HG03571 (cell line): ENCODE measurements at regions not wholly inside any gene's neighbourhood (a gene's known extent, or its start where the extent isn't known, plus 50 kb on each side); places are given as distances from the start of the nearest gene placed in this dataset.
"Not testable (repeated sequence)": the region's sequence is repeated elsewhere in the genome, so short reads cannot be mapped to it uniquely, and the experiment has no call there.

Experiments
- ATAC-seq: cut with Tn5 transposase; IDR thresholded peaks from one replicate; pipeline ENCODE4 v1.9.1; 2021; ENCODE audit not compliant: unreplicated experiment

GRCh38 chr14:89661392-89661791 lies 244.4 kb upstream of the FOXN3 start:
- no peak for ATAC-seq

GRCh38 chr14:89660625-89661233 lies 243.7 kb upstream of the FOXN3 start:
- not testable (repeated sequence) for ATAC-seq

- no peak for ATAC-seq
Measured at GRCh38 chr14:89660166-89660565, 243.1 kb upstream of the FOXN3 start.

GRCh38 chr14:89658977-89659670 lies 242.1 kb upstream of the FOXN3 start:
- ATAC-seq: no peak

GRCh38 chr14:89657014-89657413 lies 240.0 kb upstream of the FOXN3 start:
- ATAC-seq: no peak

GRCh38 chr14:89654998-89655397 lies 238.0 kb upstream of the FOXN3 start:
- ATAC-seq: no peak

- ATAC-seq: no peak
Measured at GRCh38 chr14:89652352-89652751, 235.3 kb upstream of the FOXN3 start.

GRCh38 chr14:89651805-89652204 lies 234.8 kb upstream of the FOXN3 start:
- no peak for ATAC-seq

- no peak for ATAC-seq
Measured at GRCh38 chr14:89650077-89650978, 233.3 kb upstream of the FOXN3 start.

GRCh38 chr14:89649451-89650075 lies 232.5 kb upstream of the FOXN3 start:
- no peak for ATAC-seq

GRCh38 chr14:89648924-89649323 lies 231.9 kb upstream of the FOXN3 start:
- no peak for ATAC-seq

GRCh38 chr14:89648510-89648909 lies 231.5 kb upstream of the FOXN3 start:
- no peak for ATAC-seq

GRCh38 chr14:89646971-89647370 lies 229.9 kb upstream of the FOXN3 start:
- no peak for ATAC-seq

- ATAC-seq: no peak
Measured at GRCh38 chr14:89644641-89645040, 227.6 kb upstream of the FOXN3 start.

GRCh38 chr14:89641495-89642175 lies 224.6 kb upstream of the FOXN3 start:
- peak; percentile 98 for ATAC-seq

- ATAC-seq: no peak
Measured at GRCh38 chr14:89640141-89640540, 223.1 kb upstream of the FOXN3 start.

GRCh38 chr14:89639687-89640086 lies 222.7 kb upstream of the FOXN3 start:
- ATAC-seq: no peak

GRCh38 chr14:89638891-89639290 lies 221.9 kb upstream of the FOXN3 start:
- ATAC-seq: no peak

- ATAC-seq: no peak
Measured at GRCh38 chr14:89637581-89637980, 220.5 kb upstream of the FOXN3 start.

GRCh38 chr14:89635615-89636014 lies 218.6 kb upstream of the FOXN3 start:
- ATAC-seq: no peak

GRCh38 chr14:89634037-89634436 lies 217.0 kb upstream of the FOXN3 start:
- ATAC-seq: no peak
